GM21528 (cell line): ENCODE measurements at regions not wholly inside any gene's neighbourhood (a gene's known extent, or its start where the extent isn't known, plus 50 kb on each side); places are given as distances from the start of the nearest gene placed in this dataset.

Experiments
- ATAC-seq: cut with Tn5 transposase; IDR thresholded peaks from one replicate; pipeline ENCODE4 v1.9.1; 2021; ENCODE audit warnings: mild to moderate bottlenecking, moderate library complexity; ENCODE audit not compliant: unreplicated experiment, low FRiP score

DNA sequence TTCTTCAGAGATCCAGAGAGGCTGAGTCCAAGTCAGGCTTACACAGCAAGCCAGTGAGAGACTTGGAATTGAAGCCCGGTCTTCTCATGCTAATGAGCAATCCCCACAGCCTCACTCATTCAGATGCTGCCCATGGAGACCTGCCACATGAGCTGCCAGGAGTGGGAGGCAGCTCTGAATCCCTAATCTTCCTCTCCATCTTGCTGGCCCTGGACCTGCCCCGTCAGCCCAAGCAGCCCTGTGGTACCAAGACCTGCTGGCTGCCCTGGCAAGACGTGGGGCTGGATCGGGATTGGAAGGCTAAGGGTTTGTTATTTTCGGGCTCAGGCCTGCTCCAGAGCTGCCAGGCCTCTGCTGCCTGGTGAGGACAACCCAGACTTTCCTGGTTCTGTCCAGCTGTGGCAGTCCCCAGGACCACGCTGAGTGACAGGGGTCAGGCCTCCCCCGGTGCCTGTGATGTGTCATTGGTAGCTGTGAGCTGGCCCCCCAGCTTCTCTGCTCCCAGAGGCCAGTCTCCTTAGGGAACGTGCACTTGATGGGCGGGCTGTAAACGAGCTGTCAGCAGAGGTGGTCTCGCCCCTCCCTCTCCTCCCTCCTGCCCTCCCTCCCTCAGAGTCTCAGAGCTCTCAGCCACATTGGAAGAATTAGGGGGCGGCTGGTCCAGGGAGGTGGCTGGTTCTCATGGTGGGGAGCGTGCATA lies 135.0 kb downstream of the FOXD2 start:
- no peak for ATAC-seq

DNA sequence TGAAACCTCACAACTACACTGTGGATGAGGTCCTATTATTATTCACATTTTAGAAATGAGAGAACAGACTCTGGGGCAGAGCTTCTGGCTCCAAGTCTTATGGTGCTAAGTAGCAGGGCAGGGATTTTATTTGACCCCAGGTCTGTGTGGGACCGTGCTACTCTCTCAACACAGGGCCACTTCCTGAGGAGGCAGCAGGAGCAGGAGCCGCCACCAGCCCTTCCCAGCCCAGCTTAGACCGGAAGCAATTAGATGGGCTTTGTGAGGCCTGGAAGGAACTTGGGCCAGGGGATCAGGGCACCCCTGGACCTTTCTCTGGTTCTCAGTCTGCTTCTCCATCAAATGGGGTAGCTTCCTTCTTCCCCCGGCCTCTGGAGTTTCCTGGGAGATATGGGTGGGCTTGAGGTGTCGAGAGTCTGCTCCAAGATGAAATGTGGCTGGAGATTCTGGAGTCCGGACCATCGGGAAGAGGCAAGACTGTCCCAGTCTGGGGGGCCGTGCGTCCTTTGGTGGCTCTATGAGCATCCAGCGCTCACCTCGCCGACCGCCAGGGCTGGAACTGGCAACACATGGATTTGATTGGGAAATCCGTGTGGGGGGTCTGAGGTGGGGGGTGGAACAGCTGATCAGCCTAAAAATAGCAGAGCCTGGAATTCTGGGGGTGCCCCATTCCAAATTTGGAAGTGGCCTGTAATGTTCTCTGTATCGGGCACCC lies 136.8 kb downstream of the FOXD2 start:
- ATAC-seq = no peak

- ATAC-seq = no peak
These were observed 138.3 kb downstream of the FOXD2 start for GRCh38 chr1:47575855-47576757.

GRCh38 chr1:47576758-47577115 lies 138.9 kb downstream of the FOXD2 start:
- ATAC-seq = no peak

DNA sequence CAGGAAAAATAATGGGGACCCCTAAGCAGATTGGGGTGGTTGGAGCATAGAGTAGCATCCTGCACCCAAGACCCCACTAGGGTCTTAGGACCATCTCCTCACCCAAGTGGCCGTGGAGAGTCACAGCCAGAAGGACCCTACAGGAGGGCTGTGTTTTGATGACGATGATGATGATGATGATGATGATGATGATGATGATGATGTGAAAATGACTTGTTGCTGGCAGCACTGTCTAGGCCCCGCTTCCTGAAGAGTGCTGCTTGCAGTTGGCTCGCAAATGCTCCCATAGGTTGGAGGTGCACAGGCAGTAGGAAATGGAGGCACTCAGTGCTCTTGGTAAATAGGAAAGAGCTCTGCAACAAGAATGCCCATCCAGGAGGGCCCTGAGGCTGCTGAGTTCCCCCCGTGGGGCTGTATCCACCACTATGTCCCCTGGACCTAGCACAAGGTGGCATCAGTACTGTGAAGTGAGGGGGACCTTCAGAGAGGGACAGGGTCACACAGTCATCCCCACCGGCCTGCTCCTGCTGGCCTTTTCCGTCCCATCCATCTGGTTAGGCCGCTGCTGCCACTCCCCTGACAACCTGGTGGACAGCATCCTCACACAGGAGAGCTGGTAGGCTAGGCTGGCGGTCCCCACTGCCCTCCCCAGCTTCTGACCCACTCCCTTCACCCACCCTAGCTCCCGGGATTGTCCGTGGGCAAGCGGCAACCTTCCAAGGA lies 139.6 kb downstream of the FOXD2 start:
- no peak for ATAC-seq

GRCh38 chr1:47578026-47578720 lies 140.3 kb downstream of the FOXD2 start:
- no peak for ATAC-seq

DNA sequence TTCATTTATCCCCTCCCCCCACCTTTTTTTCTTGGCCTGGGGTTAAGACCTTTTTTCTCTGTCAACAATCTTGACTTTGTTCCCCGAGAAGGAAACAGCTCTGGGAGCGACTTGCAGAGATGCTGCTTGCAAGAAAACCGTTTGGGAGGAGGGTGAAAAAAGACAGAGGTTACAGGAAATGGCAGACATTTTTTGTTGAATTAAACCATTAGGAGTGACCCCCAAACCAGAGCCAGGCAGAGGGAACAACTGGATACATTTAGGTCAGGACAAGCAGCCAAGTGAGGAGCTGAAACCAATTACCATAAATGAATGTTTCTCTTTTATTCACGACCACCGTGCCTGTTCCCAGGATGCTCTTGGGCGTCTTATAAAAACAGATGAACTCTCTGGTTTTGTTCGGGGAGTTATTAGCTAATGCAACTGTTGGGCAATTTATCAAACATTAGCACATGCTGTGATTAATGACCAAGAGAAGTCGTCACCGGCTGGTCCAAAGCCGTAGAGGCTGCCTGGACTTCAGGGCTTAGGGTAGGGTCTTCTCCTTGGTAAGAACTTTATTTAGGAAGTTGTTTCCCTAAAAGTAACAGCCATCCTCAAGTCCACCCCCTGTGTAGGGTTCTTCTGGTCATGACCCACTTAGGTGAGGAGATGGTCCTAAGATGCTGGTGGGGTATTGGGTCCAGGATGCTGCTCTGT lies 141.0 kb downstream of the FOXD2 start:
- ATAC-seq = no peak

- ATAC-seq = no peak
These were observed 142.0 kb downstream of the FOXD2 start for GRCh38 chr1:47579809-47580208.

- no peak for ATAC-seq
These were observed 142.7 kb downstream of the FOXD2 start for GRCh38 chr1:47580451-47580995.

GRCh38 chr1:47582891-47583608 lies 145.2 kb downstream of the FOXD2 start:
- ATAC-seq = no peak

GRCh38 chr1:47584249-47584648 lies 146.4 kb downstream of the FOXD2 start:
- ATAC-seq = no peak

- no peak for ATAC-seq
These were observed 147.5 kb downstream of the FOXD2 start for GRCh38 chr1:47585141-47585902.

- no peak for ATAC-seq
These were observed 150.2 kb downstream of the FOXD2 start for GRCh38 chr1:47587891-47588582.

DNA sequence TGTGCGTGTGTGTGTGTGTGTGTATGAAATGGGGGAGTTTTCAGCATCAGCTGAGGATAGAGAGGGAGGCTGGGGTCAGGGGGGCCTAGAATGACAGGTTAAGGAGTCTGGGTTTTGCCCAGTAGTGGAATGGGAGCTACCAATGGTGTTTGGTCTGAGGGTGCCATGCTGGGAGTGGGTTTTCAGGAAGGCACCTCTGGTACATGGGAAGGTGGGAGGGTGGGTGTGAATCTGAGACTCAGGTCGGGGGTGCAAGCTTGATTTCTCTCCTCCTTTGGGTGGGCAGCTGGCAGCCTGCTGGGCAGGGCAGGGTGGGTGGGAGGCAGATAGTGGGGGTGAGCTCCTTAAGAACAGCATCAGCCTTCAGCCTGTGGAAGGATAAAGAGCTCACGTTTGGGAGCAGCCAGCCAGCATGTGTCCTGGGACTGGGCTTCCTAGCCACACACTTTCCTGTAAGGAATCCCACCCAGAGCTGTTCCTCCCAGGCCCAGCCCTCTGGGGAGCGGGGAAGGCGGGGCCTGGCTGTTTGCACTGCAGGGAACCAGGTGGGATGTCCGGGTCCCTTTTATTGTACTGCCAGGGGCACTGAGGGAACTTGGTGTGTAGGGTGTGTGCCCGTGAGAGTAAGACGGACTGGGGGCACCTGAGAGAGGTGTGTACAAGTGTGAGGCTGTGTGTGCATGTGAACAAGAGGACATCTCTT lies 152.8 kb downstream of the FOXD2 start:
- no peak for ATAC-seq

GRCh38 chr1:47591801-47592200 lies 154.0 kb downstream of the FOXD2 start:
- no peak for ATAC-seq

DNA sequence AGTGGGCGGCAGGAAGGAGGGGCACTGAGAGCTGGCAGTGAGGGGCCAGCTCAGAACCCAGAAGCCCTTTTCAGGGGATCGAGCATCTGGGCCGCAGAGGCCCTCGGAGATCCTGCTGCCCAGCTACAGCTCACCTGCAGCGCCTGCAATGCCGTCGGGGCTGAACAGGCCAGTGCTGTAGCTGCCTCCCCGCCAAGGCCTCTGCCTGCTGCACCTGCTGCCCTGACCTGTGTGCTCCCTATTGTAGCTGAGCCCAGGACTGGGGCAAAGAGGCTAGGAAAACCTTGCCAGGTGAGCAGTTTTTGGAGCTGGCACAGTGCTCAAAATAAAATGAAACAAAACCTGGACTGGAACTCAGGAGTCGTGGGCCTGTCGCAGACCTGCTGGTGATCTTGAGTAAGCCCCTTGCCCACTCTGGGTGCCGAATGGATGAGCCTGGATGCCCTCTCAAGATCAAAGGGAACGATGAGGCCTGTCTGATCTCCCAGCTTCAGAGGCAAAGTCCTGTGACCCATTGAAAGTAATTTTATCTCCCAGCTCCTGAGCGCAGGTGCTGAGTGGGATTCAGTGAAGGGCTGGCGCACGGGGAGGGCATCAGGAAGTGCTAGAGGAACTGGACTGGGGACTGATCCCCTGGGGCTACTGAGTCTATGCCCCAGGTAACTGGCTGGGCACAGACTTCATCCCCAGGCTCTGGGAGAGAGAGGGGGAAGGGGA lies 154.6 kb downstream of the FOXD2 start:
- ATAC-seq = no peak
